Left renal cortex interstitium (tissue), 4 donors: ENCODE measurements at regions not wholly inside any gene's neighbourhood (a gene's known extent, or its start where the extent isn't known, plus 50 kb on each side); places are given as distances from the start of the nearest gene placed in this dataset.

ENCODE experiments used
- DNase-seq, 4 donors: peaks; one replicate each; pipeline ENCODE4 v3.0.0-alpha.2; 2013; ENCODE audit warnings: low read depth in 4 of 4, low spot score in 2 of 4, missing footprints in 1 of 4

- no peak for DNase-seq
Measured at GRCh38 chr4:112979881-112980421, 69.5 kb upstream of the ANK2 start.

GRCh38 chr4:112982680-112983079, 66.8 kb upstream of the ANK2 start:
- no peak for DNase-seq

GRCh38 chr4:112994732-112995464, 54.6 kb upstream of the ANK2 start:
- DNase-seq: no peak
